Right cardiac atrium (tissue), 5 donors: ENCODE measurements at regions not wholly inside any gene's neighbourhood (a gene's known extent, or its start where the extent isn't known, plus 50 kb on each side); places are given as distances from the start of the nearest gene placed in this dataset.

Source experiments
- ATAC-seq, 2 donors: fragments of 200-7000 bp; cut with Tn5 transposase; one replicate each; pipeline versions ENCODE4 v1.8.0 to v1.9.1; 2020; ENCODE audit warnings: moderate library complexity in 2 of 2, mild to moderate bottlenecking in 1 of 2
- DNase-seq, 3 donors: peaks; one replicate each; pipeline ENCODE4 v3.0.0-alpha.2; 2020
- H3K27ac ChIP-seq: one replicate; pipeline ENCODE4 v1.5.1; 2013; ENCODE audit warnings: mild to moderate bottlenecking, low read length, control low read depth, moderate library complexity
- H3K27me3 ChIP-seq: one replicate; pipeline ENCODE4 v1.6.1; 2013; ENCODE audit not compliant: control insufficient read depth, insufficient read depth
- H3K4me1 ChIP-seq: one replicate; pipeline ENCODE4 v1.6.1; 2013; ENCODE audit warnings: low read length; ENCODE audit not compliant: control insufficient read depth, insufficient read depth
- H3K4me3 ChIP-seq: one replicate; pipeline ENCODE4 v1.5.1; 2013; ENCODE audit warnings: low read length, control low read depth
- H3K9me3 ChIP-seq: one replicate; pipeline ENCODE4 v1.6.1; 2013; ENCODE audit warnings: low read length; ENCODE audit not compliant: control insufficient read depth
- WGBS: extraction: QIAGEN DNeasy Blood & Tissue Kit; methylation state at CpG from one replicate; pipeline ENCODE4 v1.1.7; 2013; 5-methylcytosine and 5-hydroxymethylcytosine counted together
- intact Hi-C, 4 donors: fragments of 100-400 bp; cut with DNase I; formaldehyde crosslinking; loops; one replicate each; pipeline versions ENCODE4 v1.11.0 to v1.14.0; 2022 to 2023
- donor health status: healthy with polysubstance abuse.
- donor health status: DM: no; HTN: yes; CAD: no.
- donor health status: DM: no; HTN: no; CAD: no.
- donor health status: DM: no; HTN: yes; CAD: no; lungs with severe emphysema.
- donor health status: DM: yes; HTN: yes; CAD: no.

GRCh38 chr18:77862066-77862757 is 612.6 kb downstream of the GALR1 start:
- H3K27ac ChIP-seq, result no peak overlapping the region
- H3K27me3 ChIP-seq, result no peaks in the 10 kb centered on the region
- DNase-seq, result no peak
- no peak overlapping the region for H3K4me3 ChIP-seq
- 68% methylated on average over 7 of the region's 7 CpGs for WGBS
- H3K9me3 ChIP-seq, result no peaks in the 10 kb centered on the region
- intact Hi-C loops, result no loop called here
- no peaks in the 10 kb centered on the region for H3K4me1 ChIP-seq
- no peak for ATAC-seq

DNA sequence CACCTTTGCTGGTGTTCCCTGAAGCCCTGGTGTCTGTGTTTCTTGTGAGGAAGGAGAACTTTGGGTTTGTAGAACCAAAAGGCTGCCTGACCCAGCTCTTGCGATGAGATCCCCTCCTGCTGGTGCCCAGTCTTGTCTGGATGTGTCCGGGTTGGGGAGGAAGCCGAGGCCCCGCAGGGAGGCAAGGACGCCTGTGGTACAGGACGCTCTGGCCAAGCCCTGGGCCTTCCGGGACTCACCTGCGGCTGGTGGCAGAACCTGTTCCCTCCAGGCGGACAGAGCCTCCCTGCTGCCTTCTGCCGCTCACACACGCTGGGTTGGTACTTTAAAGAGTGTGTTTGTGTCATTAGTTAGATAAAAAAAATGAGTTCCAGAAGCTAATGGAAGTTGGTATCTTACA is 616.2 kb downstream of the GALR1 start:
- Histone ChIP-seq H3K9me3 (no peaks in the 10 kb centered on the region), H3K4me3 (no peak overlapping the region), H3K4me1 (peaks cover 2% of the 10 kb centered on the region), H3K27me3 (no peaks in the 10 kb centered on the region), H3K27ac (no peak overlapping the region)
- no peak for ATAC-seq
- no peak for DNase-seq
- intact Hi-C loops, result no loop called here
- 92% methylated on average over 11 of the region's 11 CpGs for WGBS

DNA sequence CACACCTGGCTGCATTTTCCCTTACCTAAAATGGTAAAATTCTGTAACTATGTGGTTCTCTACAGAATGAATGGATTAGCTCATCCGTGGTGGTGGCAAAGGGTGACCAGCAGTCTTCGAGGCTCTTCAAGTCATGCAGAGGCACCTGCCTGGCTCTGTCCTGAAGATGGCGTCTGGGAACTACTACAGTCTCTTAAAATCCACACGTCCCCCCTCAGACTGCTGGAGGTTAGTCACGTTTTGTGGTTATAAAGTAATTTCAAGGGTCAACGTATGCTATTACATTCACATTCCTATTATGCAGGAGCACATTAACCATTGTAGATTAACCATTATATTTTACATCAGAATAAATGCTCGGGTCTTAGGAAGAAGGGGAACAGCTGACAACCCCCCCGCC is 616.7 kb downstream of the GALR1 start:
- Histone ChIP-seq H3K9me3 (no peaks in the 10 kb centered on the region), H3K27ac (no peak overlapping the region), H3K27me3 (no peaks in the 10 kb centered on the region), H3K4me3 (no peak overlapping the region), H3K4me1 (peaks cover 3% of the 10 kb centered on the region)
- WGBS, result 74% methylated on average over 8 of the region's 8 CpGs
- DNase-seq, result no peak
- intact Hi-C loops, result no loop called here
- no peak for ATAC-seq

- intact Hi-C loops, result no loop called here
- H3K9me3 ChIP-seq, result no peaks in the 10 kb centered on the region
- DNase-seq (peak in 2 of 3 donors; percentile 28 to 50), ATAC-seq (peak; percentile 68 to 88)
- H3K27me3 ChIP-seq, result no peaks in the 10 kb centered on the region
- WGBS, result 51% methylated on average over 10 of the region's 10 CpGs
- H3K4me3 ChIP-seq, result no peak overlapping the region
- peaks cover 3% of the 10 kb centered on the region for H3K4me1 ChIP-seq
- H3K27ac ChIP-seq, result peak overlapping the region; percentile 48
Measured at GRCh38 chr18:77870199-77870598, 620.6 kb downstream of the GALR1 start.

GRCh38 chr18:77870894-77871293 is 621.2 kb downstream of the GALR1 start:
- no peaks in the 10 kb centered on the region for H3K9me3 ChIP-seq
- intact Hi-C loops, result no loop called here
- DNase-seq (no peak), ATAC-seq (no peak)
- WGBS, result 89% methylated on average over 10 of the region's 10 CpGs
- no peaks in the 10 kb centered on the region for H3K27me3 ChIP-seq
- peaks cover 3% of the 10 kb centered on the region for H3K4me1 ChIP-seq
- no peak overlapping the region for H3K4me3 ChIP-seq
- peak overlapping the region; percentile 49 for H3K27ac ChIP-seq

GRCh38 chr18:77872166-77872565 is 622.5 kb downstream of the GALR1 start:
- intact Hi-C loops, result no loop called here
- no peak for DNase-seq
- no peak for ATAC-seq
- Histone ChIP-seq H3K27ac (no peak overlapping the region), H3K27me3 (no peaks in the 10 kb centered on the region), H3K9me3 (no peaks in the 10 kb centered on the region), H3K4me1 (peaks cover 3% of the 10 kb centered on the region), H3K4me3 (no peak overlapping the region)
- 94% methylated on average over 8 of the region's 8 CpGs for WGBS

DNA sequence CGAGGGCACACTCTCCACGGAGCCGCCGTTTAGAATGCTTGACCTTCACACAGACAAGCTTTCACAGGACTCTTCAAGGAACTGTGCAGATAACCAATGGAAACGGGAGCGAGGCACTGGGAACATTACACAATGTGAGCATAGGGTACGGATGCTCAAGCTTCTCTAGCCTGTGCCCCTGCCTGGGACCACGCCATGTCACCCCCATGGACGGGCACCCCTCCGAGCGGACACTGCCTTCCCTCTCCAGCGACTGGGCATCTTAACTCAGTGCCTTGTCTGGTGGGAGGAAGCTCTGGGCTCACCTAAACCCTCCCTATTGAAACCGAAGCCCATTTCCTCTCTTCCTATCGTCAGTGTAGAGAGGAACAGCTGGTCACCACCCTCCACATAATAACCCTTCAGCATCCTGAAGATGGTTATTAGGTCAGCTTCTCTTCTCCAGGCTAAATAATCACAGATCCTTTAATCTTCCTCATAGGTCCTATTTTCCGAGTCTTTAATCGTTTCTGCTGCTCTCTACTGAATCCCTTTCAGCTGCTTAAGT is 626.7 kb downstream of the GALR1 start:
- no peak overlapping the region for H3K4me3 ChIP-seq
- H3K4me1 ChIP-seq, result no peaks in the 10 kb centered on the region
- no peaks in the 10 kb centered on the region for H3K27me3 ChIP-seq
- 75% methylated on average over 16 of the region's 16 CpGs for WGBS
- DNase-seq (no peak), ATAC-seq (no peak)
- intact Hi-C loops, result no loop called here
- no peak overlapping the region for H3K27ac ChIP-seq
- H3K9me3 ChIP-seq, result no peaks in the 10 kb centered on the region

GRCh38 chr18:77879829-77880228 is 630.2 kb downstream of the GALR1 start:
- H3K4me1 ChIP-seq, result no peaks in the 10 kb centered on the region
- no peaks in the 10 kb centered on the region for H3K27me3 ChIP-seq
- 83% methylated on average over 16 of the region's 16 CpGs for WGBS
- intact Hi-C loops, result no loop called here
- no peak for DNase-seq
- no peaks in the 10 kb centered on the region for H3K9me3 ChIP-seq
- H3K4me3 ChIP-seq, result no peak overlapping the region
- no peak for ATAC-seq
- H3K27ac ChIP-seq, result no peak overlapping the region

- H3K9me3 ChIP-seq, result no peaks in the 10 kb centered on the region
- no peaks in the 10 kb centered on the region for H3K27me3 ChIP-seq
- ATAC-seq (no peak), DNase-seq (no peak)
- no peak overlapping the region for H3K27ac ChIP-seq
- no peaks in the 10 kb centered on the region for H3K4me1 ChIP-seq
- 88% methylated on average over 5 of the region's 5 CpGs for WGBS
- H3K4me3 ChIP-seq, result no peak overlapping the region
- intact Hi-C loops, result no loop called here
Measured at GRCh38 chr18:77884454-77884853, 634.8 kb downstream of the GALR1 start.

DNA sequence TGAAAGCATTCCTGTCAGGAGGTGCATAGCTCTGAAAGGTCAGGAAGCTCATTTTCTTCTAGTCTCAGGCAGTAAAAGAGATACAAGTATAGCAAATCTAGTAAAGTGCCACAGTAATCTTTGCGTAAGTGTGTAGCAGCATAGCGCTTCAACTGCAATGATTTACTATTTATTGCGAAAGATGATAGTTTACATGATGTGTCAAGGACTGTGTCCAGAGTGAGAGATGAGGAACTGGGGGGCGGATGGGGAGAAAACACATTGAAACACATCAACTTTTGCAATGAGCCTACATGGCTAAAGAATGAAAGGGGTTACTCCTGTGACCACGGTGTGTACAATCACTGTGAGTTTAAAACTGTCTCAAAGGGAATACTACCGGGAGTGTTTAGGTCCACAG is 644.4 kb downstream of the GALR1 start:
- intact Hi-C loops, result no loop called here
- DNase-seq (no peak), ATAC-seq (no peak)
- Histone ChIP-seq H3K27ac (no peak overlapping the region), H3K4me1 (no peaks in the 10 kb centered on the region), H3K27me3 (no peaks in the 10 kb centered on the region), H3K9me3 (no peaks in the 10 kb centered on the region), H3K4me3 (no peak overlapping the region)
- 84% methylated on average over 6 of the region's 6 CpGs for WGBS

DNA sequence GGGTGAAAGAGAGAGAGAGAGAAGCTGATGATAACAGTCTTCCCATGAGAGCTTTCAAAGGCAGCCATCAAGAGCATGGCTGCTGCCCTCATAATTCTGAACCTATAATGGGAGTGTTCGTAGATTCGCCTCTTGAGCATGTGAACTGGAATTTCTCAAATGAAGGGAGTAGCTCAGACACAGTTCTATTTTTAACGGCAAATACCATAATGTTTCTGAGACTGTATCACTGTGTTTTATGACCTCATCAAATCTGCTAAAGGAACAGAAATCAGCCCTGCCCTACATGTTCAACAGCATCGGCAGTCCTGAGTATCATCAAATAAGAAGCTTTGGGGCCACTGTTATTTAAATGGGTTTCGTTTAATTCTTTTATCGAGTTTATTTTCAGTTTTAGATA is 645.6 kb downstream of the GALR1 start:
- no peak for ATAC-seq
- DNase-seq, result no peak
- WGBS, result 66% methylated on average over 6 of the region's 6 CpGs

More for the DNA sequence above, 645.6 kb downstream of the GALR1 start:
- no peak overlapping the region for H3K27ac ChIP-seq
- intact Hi-C loops, result no loop called here
- H3K27me3 ChIP-seq, result no peaks in the 10 kb centered on the region
- H3K4me1 ChIP-seq, result no peaks in the 10 kb centered on the region
- no peak overlapping the region for H3K4me3 ChIP-seq
- no peaks in the 10 kb centered on the region for H3K9me3 ChIP-seq
